ENCODE measurements at regions not wholly inside any gene's neighbourhood (a gene's known extent, or its start where the extent isn't known, plus 50 kb on each side); places are given as distances from the start of the nearest gene placed in this dataset.

GRCh38 chr16:6574146-6574545, 758.5 kb upstream of the RBFOX1 start:
- TF ChIP-seq CTCF (conservative IDR thresholded peaks at IDR 0.05; ENCODE audit: low read depth, low read length), result no peak
- TF ChIP-seq RCOR1 (IDR thresholded peaks at IDR 0.05; ENCODE audit: insufficient replicate concordance, low read length), result no peak
- TF ChIP-seq POLR2A (IDR thresholded peaks at IDR 0.05; ENCODE audit: low read depth, low read length), result no peak
- TF ChIP-seq CEBPB (IDR thresholded peaks at IDR 0.05; ENCODE audit: low read depth, low read length), result no peak
- no peak for TF ChIP-seq MXI1 (IDR thresholded peaks at IDR 0.05; ENCODE audit: borderline replicate concordance, low read depth, low read length)
- TF ChIP-seq MAFK (IDR thresholded peaks at IDR 0.05; ENCODE audit: low read depth, low read length), result no peak
